AG09319 (cell line): ENCODE measurements at regions not wholly inside any gene's neighbourhood (a gene's known extent, or its start where the extent isn't known, plus 50 kb on each side); places are given as distances from the start of the nearest gene placed in this dataset.

Experiments
- DNase-seq: peaks from one replicate; pipeline ENCODE4 v3.0.0-alpha.2; 2010; ENCODE audit warnings: low read depth; ENCODE audit errors: extremely low read depth
- CTCF ChIP-seq: IDR thresholded peaks from 2 replicates; pipeline ENCODE4 v1.5.1; 2011; ENCODE audit warnings: low read depth, mild to moderate bottlenecking, inconsistent platforms, low read length, moderate library complexity

DNA sequence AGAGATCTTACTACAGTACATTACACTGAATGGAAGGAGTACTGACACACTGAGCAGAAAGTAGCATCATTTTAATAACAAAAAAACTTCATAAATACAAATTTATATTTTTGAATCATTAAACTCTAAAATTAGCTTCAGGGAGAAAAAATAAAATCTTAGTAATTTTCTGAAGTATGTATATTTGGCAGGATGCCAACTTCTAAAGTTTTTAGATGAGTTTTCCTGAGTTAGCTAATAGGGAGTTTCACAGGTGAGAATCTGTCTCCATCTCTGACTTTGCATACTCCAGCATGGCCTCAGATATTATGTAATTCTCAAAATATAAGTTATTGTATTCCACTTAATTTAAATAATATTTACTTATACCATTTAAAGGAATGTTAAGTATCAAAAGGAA, 673.2 kb upstream of the PCDH15 start:
- TF ChIP-seq CTCF: no peak
- no peak for DNase-seq

GRCh38 chr10:55470840-55471239, 669.8 kb upstream of the PCDH15 start:
- no peak for DNase-seq
- no peak for TF ChIP-seq CTCF

- no peak for DNase-seq
- no peak for TF ChIP-seq CTCF
Measured at GRCh38 chr10:55466806-55467504, 665.9 kb upstream of the PCDH15 start.

DNA sequence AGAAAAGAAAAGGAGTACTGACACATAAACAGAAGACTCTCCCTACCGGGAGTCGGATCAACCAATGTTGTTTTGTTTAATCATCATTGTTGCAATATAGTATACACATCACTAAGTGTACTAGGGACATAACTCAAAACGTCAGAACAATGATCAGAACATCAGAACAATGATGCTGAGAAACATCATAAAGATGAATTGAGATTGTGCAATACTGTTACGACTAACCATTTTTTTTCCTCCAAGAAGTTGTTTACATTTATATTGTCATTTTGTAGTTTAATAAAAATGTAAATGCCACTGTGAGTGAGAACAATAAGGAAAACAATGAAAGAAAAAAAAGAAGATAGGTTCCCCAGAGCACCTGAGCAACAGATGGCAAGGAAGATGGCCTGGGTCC, 663.1 kb upstream of the PCDH15 start:
- TF ChIP-seq CTCF: no peak
- no peak for DNase-seq

DNA sequence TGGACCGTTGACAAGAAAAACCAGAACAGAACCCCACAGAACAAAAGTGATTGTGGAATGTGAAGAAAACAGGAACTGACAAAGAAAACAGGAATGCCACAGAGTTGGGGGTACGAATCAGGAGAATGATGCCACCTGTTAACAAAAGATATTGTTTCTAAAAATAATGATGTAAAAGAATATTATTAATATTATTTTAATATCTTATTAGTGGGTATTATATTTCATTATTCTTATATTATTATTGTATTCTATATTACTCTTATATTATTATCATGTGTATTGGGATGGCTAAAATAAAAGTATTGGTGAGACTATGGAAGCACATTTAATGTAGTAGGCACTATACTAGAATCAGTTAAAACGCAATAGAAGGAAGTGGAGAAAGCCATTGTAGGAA, 659.0 kb upstream of the PCDH15 start:
- no peak for TF ChIP-seq CTCF

GRCh38 chr10:55449981-55450380, 649.0 kb upstream of the PCDH15 start:
- TF ChIP-seq CTCF: no peak

More for the DNA sequence above, 659.0 kb upstream of the PCDH15 start:
- no peak for DNase-seq

GRCh38 chr10:55446441-55447002, 645.5 kb upstream of the PCDH15 start:
- TF ChIP-seq CTCF: no peak
- no peak for DNase-seq

More at GRCh38 chr10:55449981-55450380, 649.0 kb upstream of the PCDH15 start:
- DNase-seq: no peak
